ENCODE measurements at regions not wholly inside any gene's neighbourhood (a gene's known extent, or its start where the extent isn't known, plus 50 kb on each side); places are given as distances from the start of the nearest gene placed in this dataset.

DNA sequence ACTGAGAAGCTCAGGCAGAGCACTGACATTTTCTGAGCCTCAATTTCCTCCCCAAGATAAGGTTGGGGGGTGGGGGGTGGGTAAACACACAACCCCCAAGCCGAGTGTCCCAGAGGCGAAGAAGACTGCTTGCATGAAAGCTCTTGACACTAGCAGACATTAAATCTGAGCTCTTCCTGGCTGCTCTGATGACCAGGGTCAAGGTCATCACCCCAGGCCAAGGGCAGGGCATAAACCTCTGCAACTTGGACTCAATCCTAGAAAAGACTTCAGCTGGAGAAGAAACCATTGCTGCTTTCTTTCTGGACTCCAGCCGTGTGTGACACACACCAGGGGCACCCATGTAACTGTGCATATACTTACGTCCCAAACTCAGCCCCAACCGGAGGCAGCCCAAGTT is 109.0 kb downstream of the BANF2 start:
- TF ChIP-seq ZNF589 (CRISPR knock-in tag; conservative IDR thresholded peaks at IDR 0.05) (no peak), ZSCAN12 (CRISPR knock-in tag; IDR thresholded peaks at IDR 0.05) (no peak), YY1 (IDR thresholded peaks at IDR 0.05; ENCODE audit: insufficient read depth, insufficient replicate concordance, low read depth, low read length) (no peak), RFX3 (CRISPR knock-in tag; IDR thresholded peaks at IDR 0.05) (no peak), HDAC6 (IDR thresholded peaks at IDR 0.05; ENCODE audit: low read depth, low read length) (no peak), HOXA7 (CRISPR knock-in tag; IDR thresholded peaks at IDR 0.05) (no peak), TCF12 (IDR thresholded peaks at IDR 0.05) (no peak), TCF12 (CRISPR knock-in tag; IDR thresholded peaks at IDR 0.05) (no peak), CREM (IDR thresholded peaks at IDR 0.05) (no peak), CREM (CRISPR knock-in tag; IDR thresholded peaks at IDR 0.05) (no peak), TAF1 (CRISPR knock-in tag; IDR thresholded peaks at IDR 0.05) (no peak), ZNF282 (IDR thresholded peaks at IDR 0.05; ENCODE audit: partially characterized antibody) (no peak)
- TF ChIP-seq, protein P1, sequence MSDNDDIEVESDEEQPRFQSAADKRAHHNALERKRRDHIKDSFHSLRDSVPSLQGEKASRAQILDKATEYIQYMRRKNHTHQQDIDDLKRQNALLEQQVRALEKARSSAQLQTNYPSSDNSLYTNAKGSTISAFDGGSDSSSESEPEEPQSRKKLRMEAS (IDR thresholded peaks at IDR 0.05): no peak

All from HepG2 (cell line).